ENCODE measurements at regions not wholly inside any gene's neighbourhood (a gene's known extent, or its start where the extent isn't known, plus 50 kb on each side); places are given as distances from the start of the nearest gene placed in this dataset.

- FAIRE-seq (no peak), DNase-seq (ENCODE audit: extremely low read depth in 1 of 4, low spot score in 3 of 4) (no peak), ATAC-seq (no peak)
- ChIA-PET CTCF (ENCODE audit: low intra/inter-chr PET ratio) (no interaction called here), POLR2A (no interaction called here)
- H3K9ac ChIP-seq (ENCODE audit: insufficient read depth in 1 of 2, low read depth in 2 of 2, low read length in 2 of 2), result no peak overlapping the region
- TF ChIP-seq ZSCAN29 (IDR thresholded peaks at IDR 0.05) (no peak), ZNF174 (CRISPR knock-in tag; IDR thresholded peaks at IDR 0.05) (no peak), USF2 (CRISPR knock-in tag; IDR thresholded peaks at IDR 0.05) (no peak), ZNF282 (CRISPR knock-in tag; IDR thresholded peaks at IDR 0.05) (no peak), POLR2B (IDR thresholded peaks at IDR 0.05; ENCODE audit: low read depth, partially characterized antibody) (no peak), MEF2A (IDR thresholded peaks at IDR 0.05; ENCODE audit: control insufficient read depth, low read depth, low read length) (no peak), KLF1 (tag; IDR thresholded peaks at IDR 0.05) (no peak), BDP1 (IDR thresholded peaks at IDR 0.05; ENCODE audit: insufficient read depth, insufficient read length) (no peak), TFAP4 (CRISPR knock-in tag; IDR thresholded peaks at IDR 0.05; ENCODE audit: borderline replicate concordance) (no peak), KAT2B (IDR thresholded peaks at IDR 0.05; ENCODE audit: low read depth, low read length) (no peak), GATAD2A (IDR thresholded peaks at IDR 0.05) (no peak), HDGF (IDR thresholded peaks at IDR 0.05) (no peak), CHAMP1 (IDR thresholded peaks at IDR 0.05) (no peak), FOS (IDR thresholded peaks at IDR 0.05; ENCODE audit: extremely low read depth, insufficient read length) (no peak)
- H3K9me3 ChIP-seq (replicated peaks; ENCODE audit: control insufficient read depth, insufficient read depth, low read depth, low read length), result no peaks in the 10 kb centered on the region
- no peaks in the 10 kb centered on the region for H3K36me3 ChIP-seq (ENCODE audit: control insufficient read depth, insufficient read depth, low read length)
- H2AFZ ChIP-seq (ENCODE audit: low read depth, low read length), result no peak overlapping the region
- H3K4me1 ChIP-seq (replicated peaks in 1 of 2; ENCODE audit: control insufficient read depth in 2 of 2, insufficient read depth in 2 of 2, low read length in 2 of 2), result no peaks in the 10 kb centered on the region
- no TSS peak for BruUV-seq (replicated peaks)
- H3K79me2 ChIP-seq (ENCODE audit: control insufficient read depth, insufficient read depth, low read length), result no peaks in the 10 kb centered on the region
- WGBS (ENCODE audit: insufficient coverage, low coverage, missing lambda C conversion rate), result 0% methylated on average over 6 of the region's 6 CpGs
- in situ Hi-C loops (cut with MboI) (no loop called here), intact Hi-C loops (cut with micrococcal nuclease) (no loop called here)
- no peaks in the 10 kb centered on the region for H4K20me1 ChIP-seq (replicated peaks; ENCODE audit: control insufficient read depth, insufficient read depth, low read length)
- no peak overlapping the region for H3K27ac ChIP-seq (ENCODE audit: extremely low read depth, low read depth, low read length)
- no peaks in the 10 kb centered on the region for H3K27me3 ChIP-seq (ENCODE audit: control insufficient read depth in 2 of 2, insufficient read depth in 2 of 2, low read length in 2 of 2)
- H3K9me1 ChIP-seq (ENCODE audit: control insufficient read depth, insufficient read depth, low read length), result no peaks in the 10 kb centered on the region
- H3K4me3 ChIP-seq, result no peak overlapping the region
- H3K4me2 ChIP-seq (ENCODE audit: insufficient read depth, low read length), result no peak overlapping the region
Observed at GRCh38 chr21:28592205-28592865, 400.3 kb downstream of the LTN1 start.
